ENCODE measurements at regions not wholly inside any gene's neighbourhood (a gene's known extent, or its start where the extent isn't known, plus 50 kb on each side); places are given as distances from the start of the nearest gene placed in this dataset.

- no peak for DNase-seq
- TF ChIP-seq EP300 (IDR thresholded peaks at IDR 0.05) (no peak), POLR2A (IDR thresholded peaks at IDR 0.05) (no peak)
- TF ChIP-seq, protein P1, sequence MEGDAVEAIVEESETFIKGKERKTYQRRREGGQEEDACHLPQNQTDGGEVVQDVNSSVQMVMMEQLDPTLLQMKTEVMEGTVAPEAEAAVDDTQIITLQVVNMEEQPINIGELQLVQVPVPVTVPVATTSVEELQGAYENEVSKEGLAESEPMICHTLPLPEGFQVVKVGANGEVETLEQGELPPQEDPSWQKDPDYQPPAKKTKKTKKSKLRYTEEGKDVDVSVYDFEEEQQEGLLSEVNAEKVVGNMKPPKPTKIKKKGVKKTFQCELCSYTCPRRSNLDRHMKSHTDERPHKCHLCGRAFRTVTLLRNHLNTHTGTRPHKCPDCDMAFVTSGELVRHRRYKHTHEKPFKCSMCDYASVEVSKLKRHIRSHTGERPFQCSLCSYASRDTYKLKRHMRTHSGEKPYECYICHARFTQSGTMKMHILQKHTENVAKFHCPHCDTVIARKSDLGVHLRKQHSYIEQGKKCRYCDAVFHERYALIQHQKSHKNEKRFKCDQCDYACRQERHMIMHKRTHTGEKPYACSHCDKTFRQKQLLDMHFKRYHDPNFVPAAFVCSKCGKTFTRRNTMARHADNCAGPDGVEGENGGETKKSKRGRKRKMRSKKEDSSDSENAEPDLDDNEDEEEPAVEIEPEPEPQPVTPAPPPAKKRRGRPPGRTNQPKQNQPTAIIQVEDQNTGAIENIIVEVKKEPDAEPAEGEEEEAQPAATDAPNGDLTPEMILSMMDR (IDR thresholded peaks at IDR 0.05): no peak
- H3K4me1 ChIP-seq (ENCODE audit: insufficient read depth): no peaks in the 10 kb centered on the region
- H3K9me3 ChIP-seq: no peaks in the 10 kb centered on the region
- no peaks in the 10 kb centered on the region for H3K36me3 ChIP-seq
- intact Hi-C loops (cut with DNase I): no loop called here
- no peak overlapping the region for H3K27ac ChIP-seq
- 86 to 89% (median 86%) methylated on average over 5 of the region's 5 CpGs for WGBS, 3 donors
- H3K27me3 ChIP-seq: no peaks in the 10 kb centered on the region
- H3K4me3 ChIP-seq: no peak overlapping the region
Measured at GRCh38 chr6:156697225-156697830, 79.8 kb upstream of the ARID1B start.

- no peaks in the 10 kb centered on the region for H3K36me3 ChIP-seq
- WGBS, 3 donors: 79 to 81% (median 80%) methylated on average over 6 of the region's 6 CpGs
- H3K4me3 ChIP-seq: no peak overlapping the region
- TF ChIP-seq, protein P1 (IDR thresholded peaks at IDR 0.05): no peak
- no peak for TF ChIP-seq EP300 (IDR thresholded peaks at IDR 0.05)
- no peak for TF ChIP-seq POLR2A (IDR thresholded peaks at IDR 0.05)
- H3K4me1 ChIP-seq (ENCODE audit: insufficient read depth): no peaks in the 10 kb centered on the region
- intact Hi-C loops (cut with DNase I): no loop called here
- no peaks in the 10 kb centered on the region for H3K9me3 ChIP-seq
- DNase-seq: no peak
- no peaks in the 10 kb centered on the region for H3K27me3 ChIP-seq
- H3K27ac ChIP-seq: no peak overlapping the region
Measured at GRCh38 chr6:156695742-156696141, 81.4 kb upstream of the ARID1B start.

DNA sequence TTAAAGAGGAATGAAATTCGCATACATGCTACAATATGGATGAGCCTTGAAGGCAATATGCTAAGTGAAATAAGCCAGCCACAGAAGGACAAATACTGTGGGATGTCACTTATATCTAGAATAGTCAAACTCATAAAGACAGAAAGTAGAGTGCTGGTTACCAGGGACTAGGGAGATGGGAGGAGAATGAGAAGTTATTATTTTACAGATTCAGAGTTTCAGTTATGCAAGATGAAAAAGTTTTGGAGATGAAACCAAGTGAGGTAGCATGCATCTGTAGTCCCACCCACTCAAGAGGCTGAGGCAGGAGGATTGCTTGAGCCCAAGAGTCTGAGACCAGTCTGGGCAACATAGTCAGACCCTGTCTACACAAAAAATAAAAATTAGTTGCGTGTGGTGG is 82.5 kb upstream of the ARID1B start:
- intact Hi-C loops (cut with DNase I): no loop called here
- TF ChIP-seq, protein P1 (IDR thresholded peaks at IDR 0.05): no peak
- no peak for TF ChIP-seq POLR2A (IDR thresholded peaks at IDR 0.05)
- no peak for TF ChIP-seq EP300 (IDR thresholded peaks at IDR 0.05)
- Histone ChIP-seq H3K27me3 (no peaks in the 10 kb centered on the region), H3K27ac (no peak overlapping the region), H3K36me3 (no peaks in the 10 kb centered on the region), H3K9me3 (no peaks in the 10 kb centered on the region), H3K4me3 (no peak overlapping the region), H3K4me1 (ENCODE audit: insufficient read depth) (no peaks in the 10 kb centered on the region)
- 93 to 94% (median 93%) methylated on average over 2 of the region's 2 CpGs for WGBS, 3 donors
- DNase-seq: no peak

DNA sequence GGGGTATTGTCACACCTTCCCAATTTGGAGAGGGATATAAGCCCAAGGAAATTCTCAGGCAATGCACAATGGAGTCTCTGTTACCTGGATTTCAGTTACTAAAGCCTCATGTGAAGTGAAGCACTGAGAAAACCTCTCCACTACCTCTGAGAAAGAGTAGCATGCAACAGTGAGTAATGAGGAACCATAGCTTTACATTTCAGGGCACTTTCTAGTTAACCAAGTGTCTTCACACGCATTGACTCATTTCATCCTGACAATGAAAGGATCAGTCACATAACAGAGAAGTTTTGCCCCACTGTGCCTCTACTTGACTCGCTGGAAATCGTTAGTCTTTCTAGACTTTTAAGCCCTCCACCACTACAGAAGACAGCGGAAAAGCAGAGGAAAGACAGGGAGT is 86.2 kb upstream of the ARID1B start:
- H3K36me3 ChIP-seq: no peaks in the 10 kb centered on the region
- H3K27me3 ChIP-seq: no peaks in the 10 kb centered on the region
- no peak for TF ChIP-seq EP300 (IDR thresholded peaks at IDR 0.05)
- TF ChIP-seq, protein P1 (IDR thresholded peaks at IDR 0.05): no peak
- TF ChIP-seq POLR2A (IDR thresholded peaks at IDR 0.05): no peak
- no peaks in the 10 kb centered on the region for H3K9me3 ChIP-seq
- WGBS, 3 donors: 87 to 93% (median 90%) methylated on average over 4 of the region's 4 CpGs
- H3K27ac ChIP-seq: no peak overlapping the region
- H3K4me3 ChIP-seq: no peak overlapping the region
- no peaks in the 10 kb centered on the region for H3K4me1 ChIP-seq (ENCODE audit: insufficient read depth)
- no peak for DNase-seq
- intact Hi-C loops (cut with DNase I): no loop called here
